Activated CD8-positive, alpha-beta T cell treated with anti-CD3 and anti-CD28 coated beads for 36 hours (primary cell): ENCODE measurements at regions not wholly inside any gene's neighbourhood (a gene's known extent, or its start where the extent isn't known, plus 50 kb on each side); places are given as distances from the start of the nearest gene placed in this dataset.
"Not testable (repeated sequence)": the region's sequence is repeated elsewhere in the genome, so short reads cannot be mapped to it uniquely, and the experiment has no call there.

Experiments
- ATAC-seq: fragments of 200-7000 bp; cut with Tn5 transposase; one replicate; pipeline ENCODE4 v1.10.0; 2021; ENCODE audit warnings: mild to moderate bottlenecking, moderate library complexity
- CTCF ChIA-PET: fragments of 350-600 bp; sonication (Branson Sonifier 250); formaldehyde crosslinking; loops from one replicate; lab custom pipeline; 2021; ENCODE audit warnings: antibody characterized with exemption; lab: Charles Lee
- POLR2A ChIA-PET: fragments of 350-600 bp; sonication (Branson Sonifier 250); formaldehyde crosslinking; loops from one replicate; lab custom pipeline; 2021; ENCODE audit warnings: antibody characterized with exemption; lab: Charles Lee
- DNase-seq: peaks from one replicate; pipeline ENCODE4 v3.0.0-alpha.2; 2020
- H3K27ac Mint-ChIP-seq: one replicate; pipeline ENCODE4 v1.8.0; 2021; ENCODE audit warnings: mild to moderate bottlenecking, mixed read lengths
- H3K27me3 Mint-ChIP-seq: one replicate; pipeline ENCODE4 v1.8.0; 2021; ENCODE audit warnings: mixed read lengths
- H3K36me3 Mint-ChIP-seq: one replicate; pipeline ENCODE4 v1.8.0; 2021; ENCODE audit warnings: low read depth, mixed read lengths
- H3K4me1 Mint-ChIP-seq: one replicate; pipeline ENCODE4 v1.8.0; 2021; ENCODE audit warnings: low read depth, mixed read lengths
- H3K4me3 Mint-ChIP-seq: one replicate; pipeline ENCODE4 v1.8.0; 2021; ENCODE audit warnings: mild to moderate bottlenecking, moderate library complexity, mixed read lengths
- H3K9me3 Mint-ChIP-seq: one replicate; pipeline ENCODE4 v1.8.0; 2021; ENCODE audit warnings: mixed read lengths
- CTCF ChIP-seq: fragments of 200-600 bp; IDR thresholded peaks from one replicate; pipeline ENCODE4 v1.8.0; 2022; ENCODE audit warnings: antibody characterized with exemption, mild to moderate bottlenecking
- intact Hi-C: fragments of 100-400 bp; cut with micrococcal nuclease; formaldehyde crosslinking; loops from one replicate; pipeline ENCODE4 v1.10.0; 2022

GRCh38 chr13:110046811-110047210, 260.1 kb downstream of the COL4A1 start:
- intact Hi-C loops: no loop called here
- no peak for TF ChIP-seq CTCF
- no peak overlapping the region for H3K4me3 Mint-ChIP-seq
- H3K27me3 Mint-ChIP-seq: peaks cover 5% of the 10 kb centered on the region
- CTCF ChIA-PET: no interaction called here
- H3K36me3 Mint-ChIP-seq: no peaks in the 10 kb centered on the region
- DNase-seq: no peak
- no peaks in the 10 kb centered on the region for H3K9me3 Mint-ChIP-seq
- POLR2A ChIA-PET: interaction anchor here (1.0 kb wide), 1 partner anchor 38 kb away, joined by 3 read pairs; no protein-coding TSS in a partner anchor
- no peaks in the 10 kb centered on the region for H3K4me1 Mint-ChIP-seq
- ATAC-seq: no peak
- H3K27ac Mint-ChIP-seq: no peak overlapping the region

- POLR2A ChIA-PET: no interaction called here
- no peak for TF ChIP-seq CTCF
- Mint-ChIP-seq H3K4me1 (no peaks in the 10 kb centered on the region), H3K4me3 (no peak overlapping the region), H3K9me3 (peaks cover 2% of the 10 kb centered on the region), H3K27ac (no peak overlapping the region), H3K27me3 (peaks cover 5% of the 10 kb centered on the region), H3K36me3 (no peaks in the 10 kb centered on the region)
- CTCF ChIA-PET: no interaction called here
- ATAC-seq (no peak), DNase-seq (no peak)
- intact Hi-C loops: no loop called here
Observed at GRCh38 chr13:110045919-110046318, 259.5 kb upstream of the IRS2 start.

GRCh38 chr13:110045202-110045601, 258.8 kb upstream of the IRS2 start:
- Mint-ChIP-seq H3K4me1 (no peaks in the 10 kb centered on the region), H3K4me3 (no peak overlapping the region), H3K36me3 (no peaks in the 10 kb centered on the region), H3K27me3 (peaks cover 5% of the 10 kb centered on the region), H3K9me3 (peaks cover 2% of the 10 kb centered on the region), H3K27ac (no peak overlapping the region)
- intact Hi-C loops: no loop called here
- DNase-seq (no peak), ATAC-seq (no peak)
- ChIA-PET CTCF (no interaction called here), POLR2A (no interaction called here)
- TF ChIP-seq CTCF: no peak

GRCh38 chr13:110044551-110045111, 258.2 kb upstream of the IRS2 start:
- Mint-ChIP-seq H3K4me3 (no peak overlapping the region), H3K36me3 (no peaks in the 10 kb centered on the region), H3K27me3 (peaks cover 5% of the 10 kb centered on the region), H3K9me3 (peaks cover 2% of the 10 kb centered on the region), H3K4me1 (no peaks in the 10 kb centered on the region), H3K27ac (no peak overlapping the region)
- TF ChIP-seq CTCF: no peak
- intact Hi-C loops: no loop called here
- POLR2A ChIA-PET: no interaction called here
- DNase-seq (no peak), ATAC-seq (no peak)
- CTCF ChIA-PET: no interaction called here

GRCh38 chr13:110042253-110042950, 256.0 kb upstream of the IRS2 start:
- intact Hi-C loops: no loop called here

GRCh38 chr13:110041638-110042037, 255.3 kb upstream of the IRS2 start:
- ATAC-seq, CTCF ChIA-PET, H3K4me3 Mint-ChIP-seq, intact Hi-C loops, H3K27me3 Mint-ChIP-seq, H3K4me1 Mint-ChIP-seq, H3K36me3 Mint-ChIP-seq, POLR2A ChIA-PET, DNase-seq, H3K27ac Mint-ChIP-seq, H3K9me3 Mint-ChIP-seq: not testable (repeated sequence)

More at GRCh38 chr13:110042253-110042950, 256.0 kb upstream of the IRS2 start:
- H3K4me1 Mint-ChIP-seq: no peaks in the 10 kb centered on the region
- TF ChIP-seq CTCF: no peak
- ATAC-seq: no peak
- no peak overlapping the region for H3K4me3 Mint-ChIP-seq
- H3K27ac Mint-ChIP-seq: no peak overlapping the region
- no peaks in the 10 kb centered on the region for H3K36me3 Mint-ChIP-seq
- ChIA-PET CTCF (no interaction called here), POLR2A (no interaction called here)
- DNase-seq: no peak
- no peaks in the 10 kb centered on the region for H3K27me3 Mint-ChIP-seq
- H3K9me3 Mint-ChIP-seq: peaks cover 2% of the 10 kb centered on the region
